PFSK-1 (cell line): ENCODE measurements at regions not wholly inside any gene's neighbourhood (a gene's known extent, or its start where the extent isn't known, plus 50 kb on each side); places are given as distances from the start of the nearest gene placed in this dataset.

Source experiments
- FOXP2 ChIP-seq: optimal IDR thresholded peaks from 2 replicates; pipeline ENCODE3; 2011; ENCODE audit warnings: borderline replicate concordance, control low read depth, inconsistent platforms; ENCODE audit not compliant: insufficient read depth; ENCODE audit errors: extremely low read length, extremely low read depth
- POLR2AphosphoS5 ChIP-seq: IDR thresholded peaks from 2 replicates; pipeline ENCODE4 v1.6.1; 2012; ENCODE audit warnings: low read depth, mild to moderate bottlenecking, control low read depth, low read length, moderate library complexity
- SIN3A ChIP-seq: IDR thresholded peaks from 2 replicates; pipeline ENCODE4 v1.6.1; 2012; ENCODE audit warnings: mild to moderate bottlenecking, low read length, moderate library complexity, borderline replicate concordance; ENCODE audit not compliant: insufficient read depth
- TAF1 ChIP-seq: IDR thresholded peaks from 2 replicates; pipeline ENCODE4 v1.6.1; 2012; ENCODE audit warnings: low read length, control low read depth, borderline replicate concordance; ENCODE audit not compliant: insufficient read depth
- TF ChIP-seq, protein P1 (sequence below), 2 experiments: IDR thresholded peaks; 2 replicates each; pipeline versions ENCODE4 v1.6.1 to v1.8.0; 2011 to 2012; ENCODE audit warnings: low read depth in 2 of 2, low read length in 2 of 2, control low read depth in 1 of 2, inconsistent platforms in 1 of 2, mild to moderate bottlenecking in 1 of 2, moderate library complexity in 1 of 2; ENCODE audit not compliant: insufficient read depth in 1 of 2

GRCh38 chr6:147924598-147924997, 416.1 kb downstream of the SAMD5 start:
- TF ChIP-seq SIN3A (no peak), POLR2AphosphoS5 (no peak), FOXP2 (no peak), TAF1 (no peak)
- TF ChIP-seq, protein P1, sequence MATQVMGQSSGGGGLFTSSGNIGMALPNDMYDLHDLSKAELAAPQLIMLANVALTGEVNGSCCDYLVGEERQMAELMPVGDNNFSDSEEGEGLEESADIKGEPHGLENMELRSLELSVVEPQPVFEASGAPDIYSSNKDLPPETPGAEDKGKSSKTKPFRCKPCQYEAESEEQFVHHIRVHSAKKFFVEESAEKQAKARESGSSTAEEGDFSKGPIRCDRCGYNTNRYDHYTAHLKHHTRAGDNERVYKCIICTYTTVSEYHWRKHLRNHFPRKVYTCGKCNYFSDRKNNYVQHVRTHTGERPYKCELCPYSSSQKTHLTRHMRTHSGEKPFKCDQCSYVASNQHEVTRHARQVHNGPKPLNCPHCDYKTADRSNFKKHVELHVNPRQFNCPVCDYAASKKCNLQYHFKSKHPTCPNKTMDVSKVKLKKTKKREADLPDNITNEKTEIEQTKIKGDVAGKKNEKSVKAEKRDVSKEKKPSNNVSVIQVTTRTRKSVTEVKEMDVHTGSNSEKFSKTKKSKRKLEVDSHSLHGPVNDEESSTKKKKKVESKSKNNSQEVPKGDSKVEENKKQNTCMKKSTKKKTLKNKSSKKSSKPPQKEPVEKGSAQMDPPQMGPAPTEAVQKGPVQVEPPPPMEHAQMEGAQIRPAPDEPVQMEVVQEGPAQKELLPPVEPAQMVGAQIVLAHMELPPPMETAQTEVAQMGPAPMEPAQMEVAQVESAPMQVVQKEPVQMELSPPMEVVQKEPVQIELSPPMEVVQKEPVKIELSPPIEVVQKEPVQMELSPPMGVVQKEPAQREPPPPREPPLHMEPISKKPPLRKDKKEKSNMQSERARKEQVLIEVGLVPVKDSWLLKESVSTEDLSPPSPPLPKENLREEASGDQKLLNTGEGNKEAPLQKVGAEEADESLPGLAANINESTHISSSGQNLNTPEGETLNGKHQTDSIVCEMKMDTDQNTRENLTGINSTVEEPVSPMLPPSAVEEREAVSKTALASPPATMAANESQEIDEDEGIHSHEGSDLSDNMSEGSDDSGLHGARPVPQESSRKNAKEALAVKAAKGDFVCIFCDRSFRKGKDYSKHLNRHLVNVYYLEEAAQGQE (IDR thresholded peaks at IDR 0.05; ENCODE audit: insufficient read depth in 1 of 2, low read depth in 2 of 2, low read length in 2 of 2), result no peak

DNA sequence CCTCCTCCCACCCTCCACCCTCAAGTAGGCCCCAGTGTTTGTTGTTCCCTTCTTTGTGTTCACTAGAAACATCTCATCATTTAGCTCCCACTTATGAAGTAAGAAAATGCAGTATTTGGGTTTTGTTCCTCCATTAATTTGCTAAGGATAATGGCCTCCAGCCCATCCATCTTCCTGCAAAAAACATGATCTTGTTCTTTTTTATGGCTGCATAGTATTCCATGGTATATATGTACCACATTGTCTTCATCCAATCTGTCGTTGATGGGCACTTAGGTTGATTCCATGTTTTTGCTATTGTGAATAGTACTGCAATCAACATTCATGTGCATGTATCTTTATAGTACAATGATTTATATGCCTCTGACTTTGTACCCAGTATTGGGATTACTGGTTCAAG, 416.8 kb upstream of the SASH1 start:
- TF ChIP-seq TAF1 (no peak), FOXP2 (no peak), SIN3A (no peak), POLR2AphosphoS5 (no peak)
- TF ChIP-seq, protein P1 (IDR thresholded peaks at IDR 0.05; ENCODE audit: insufficient read depth in 1 of 2, low read depth in 2 of 2, low read length in 2 of 2), result no peak

GRCh38 chr6:147930745-147931144, 411.9 kb upstream of the SASH1 start:
- TF ChIP-seq, protein P1 (IDR thresholded peaks at IDR 0.05; ENCODE audit: insufficient read depth in 1 of 2, low read depth in 2 of 2, low read length in 2 of 2), result no peak
- TF ChIP-seq POLR2AphosphoS5, result no peak
- TF ChIP-seq SIN3A, result no peak
- TF ChIP-seq TAF1, result no peak

- TF ChIP-seq POLR2AphosphoS5 (no peak), FOXP2 (no peak)
These were observed 409.4 kb upstream of the SASH1 start for GRCh38 chr6:147933224-147933623.

- TF ChIP-seq FOXP2, result no peak
- TF ChIP-seq SIN3A, result no peak
- no peak for TF ChIP-seq TAF1
- TF ChIP-seq, protein P1 (IDR thresholded peaks at IDR 0.05; ENCODE audit: insufficient read depth in 1 of 2, low read depth in 2 of 2, low read length in 2 of 2), result no peak
- no peak for TF ChIP-seq POLR2AphosphoS5
These were observed 407.0 kb upstream of the SASH1 start for GRCh38 chr6:147935656-147936055.
